HG03045 (cell line): ENCODE measurements at regions not wholly inside any gene's neighbourhood (a gene's known extent, or its start where the extent isn't known, plus 50 kb on each side); places are given as distances from the start of the nearest gene placed in this dataset.
"Not testable (repeated sequence)": the region's sequence is repeated elsewhere in the genome, so short reads cannot be mapped to it uniquely, and the experiment has no call there.

Experiments used
- ATAC-seq: cut with Tn5 transposase; IDR thresholded peaks from one replicate; pipeline ENCODE4 v1.9.1; 2021; ENCODE audit warnings: mild to moderate bottlenecking, moderate library complexity; ENCODE audit not compliant: unreplicated experiment

DNA sequence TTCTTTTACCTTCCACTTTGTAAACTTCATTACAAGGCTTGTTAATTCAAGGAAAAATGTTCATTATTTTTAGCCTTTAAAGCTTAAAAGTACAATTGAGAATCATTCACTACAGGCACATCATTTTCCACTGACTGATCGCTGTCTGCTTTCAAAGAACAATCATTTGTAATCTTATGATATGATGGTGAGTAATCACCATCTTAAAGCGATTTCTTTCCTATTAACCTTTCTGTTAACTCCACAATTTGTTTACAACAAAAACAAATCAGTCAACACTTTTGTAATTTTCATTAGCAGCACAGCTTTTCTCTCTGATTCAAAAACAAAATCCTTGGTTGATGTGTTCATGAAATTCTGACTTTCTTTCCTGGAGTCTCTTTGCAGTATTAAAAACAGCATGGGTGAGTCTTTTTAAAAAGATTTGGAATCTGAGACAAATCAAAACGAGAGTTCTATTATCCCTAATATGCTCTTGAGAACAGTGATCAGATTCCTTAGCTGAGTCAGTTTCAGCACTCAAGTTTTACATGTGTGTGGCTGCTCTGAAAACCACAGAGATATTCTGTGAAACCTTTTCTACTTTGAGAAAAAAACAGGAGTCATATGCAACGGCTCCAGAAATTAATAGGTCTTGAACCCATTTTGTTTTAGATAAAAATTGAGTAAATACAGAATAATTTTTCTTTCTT lies 145.8 kb upstream of the TMPRSS15 start:
- no peak for ATAC-seq

DNA sequence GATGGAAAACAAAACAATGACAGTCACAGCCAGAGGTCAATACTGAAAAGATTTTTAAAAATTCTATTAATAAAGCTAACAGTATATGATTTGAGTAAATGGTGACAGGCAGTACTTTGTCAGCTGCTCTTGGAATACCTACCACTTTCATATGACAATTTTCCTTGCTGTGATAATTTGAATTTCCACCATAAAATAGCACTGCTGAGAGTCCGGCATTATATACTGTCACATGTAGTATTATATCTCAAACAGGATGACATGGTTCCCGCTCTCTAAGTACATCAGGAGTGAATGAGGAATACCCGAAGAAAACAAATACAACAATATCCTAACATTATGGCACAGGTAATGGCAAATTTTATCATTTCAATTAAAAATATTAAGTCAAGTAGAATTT lies 146.8 kb upstream of the TMPRSS15 start:
- no peak for ATAC-seq

DNA sequence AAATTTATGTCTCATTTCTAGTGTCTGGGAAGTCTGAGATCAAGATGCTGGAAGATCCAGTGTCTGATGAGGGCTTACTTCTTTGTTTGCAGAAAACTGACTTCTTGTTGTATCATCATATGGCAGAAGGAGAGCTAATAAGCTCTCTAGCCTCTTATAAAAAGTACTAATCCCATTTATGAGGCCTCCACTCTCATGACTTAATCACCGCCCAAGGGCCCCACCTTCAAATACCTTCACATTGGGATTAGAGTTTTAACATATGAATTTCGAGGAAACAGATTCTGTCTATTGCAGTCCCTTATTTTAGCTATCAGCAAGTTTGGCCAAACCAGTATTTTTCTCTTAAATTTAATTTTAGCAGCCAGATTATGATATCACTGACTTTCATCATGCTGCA lies 150.2 kb upstream of the TMPRSS15 start:
- no peak for ATAC-seq

- ATAC-seq, result not testable (repeated sequence)
Observed at GRCh38 chr21:18567770-18568169, 164.2 kb upstream of the TMPRSS15 start.

- no peak for ATAC-seq
Observed at GRCh38 chr21:18588001-18588662, 184.5 kb upstream of the TMPRSS15 start.

DNA sequence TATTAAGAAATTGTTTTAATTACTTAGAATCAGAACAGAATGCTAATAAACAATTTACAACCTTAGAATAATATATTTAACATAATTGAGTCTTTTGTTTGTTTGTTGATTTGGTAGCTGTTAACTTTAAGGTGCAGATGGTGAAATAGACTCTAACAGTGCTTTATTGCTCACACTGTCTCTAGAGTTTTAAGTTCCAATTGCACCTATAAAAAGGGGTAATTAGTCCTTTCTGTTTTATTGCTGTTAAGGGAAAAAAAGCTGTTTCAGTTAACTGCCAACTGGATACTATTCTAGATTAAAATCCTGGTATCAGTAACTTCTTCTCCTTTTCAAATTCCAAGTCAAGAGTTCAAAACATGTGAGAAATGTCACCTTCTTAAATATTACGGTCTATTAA lies 197.6 kb upstream of the TMPRSS15 start:
- no peak for ATAC-seq

DNA sequence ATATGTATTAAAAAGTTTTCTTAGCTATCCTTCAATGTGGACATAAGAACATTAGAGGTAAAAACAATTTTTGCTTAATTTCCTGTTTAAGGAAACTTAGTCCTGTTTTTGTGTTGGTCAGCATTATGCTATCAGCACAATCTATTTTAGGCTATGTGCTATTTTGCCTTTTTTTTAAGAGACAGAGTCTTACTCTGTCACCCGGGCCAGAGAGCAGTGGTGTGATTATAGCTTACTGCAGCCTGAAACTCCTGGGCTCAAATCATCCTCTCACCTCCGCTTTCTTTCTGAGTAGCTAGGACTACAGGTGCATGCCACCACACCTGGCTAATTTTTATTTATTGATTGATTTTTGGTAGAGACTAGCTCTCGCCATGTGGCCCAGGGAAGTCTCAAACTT lies 199.1 kb upstream of the TMPRSS15 start:
- ATAC-seq, result no peak

DNA sequence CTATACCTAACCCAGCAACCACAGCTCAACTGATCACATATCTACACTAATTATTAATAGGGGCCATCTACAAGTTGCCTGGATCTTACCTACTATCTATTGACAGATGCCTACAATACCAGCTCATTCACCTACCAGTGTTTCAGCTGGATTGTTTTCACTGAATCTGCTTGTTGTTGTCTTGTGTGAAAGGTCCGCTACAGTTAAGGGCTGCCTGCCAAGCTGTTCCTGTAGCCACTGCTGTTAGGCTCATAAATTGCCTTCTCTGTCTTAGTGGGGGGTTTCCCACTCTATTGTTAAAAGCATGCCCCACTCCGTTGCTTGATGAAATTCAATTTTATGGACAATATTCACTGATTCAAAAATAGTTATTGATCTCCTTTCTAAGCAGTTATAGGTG lies 199.7 kb upstream of the TMPRSS15 start:
- no peak for ATAC-seq

DNA sequence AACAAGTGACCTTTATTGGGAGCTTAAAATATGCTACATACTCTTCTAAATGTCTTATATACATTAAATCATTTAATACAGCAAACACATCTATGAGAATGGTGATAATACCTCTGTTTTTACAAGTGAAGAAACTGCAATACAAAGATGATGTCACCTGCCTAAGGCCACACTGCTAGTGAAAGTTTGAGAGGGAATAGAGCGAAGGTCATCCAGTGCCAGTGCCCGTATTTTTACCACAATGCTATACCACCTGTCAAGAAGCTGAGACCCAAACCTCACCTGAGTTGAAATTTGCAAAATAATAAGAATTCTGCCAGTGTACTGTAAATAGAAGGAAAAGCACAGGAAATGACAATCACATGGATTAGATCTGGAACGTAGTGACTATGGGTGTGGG lies 200.4 kb upstream of the TMPRSS15 start:
- ATAC-seq, result no peak

DNA sequence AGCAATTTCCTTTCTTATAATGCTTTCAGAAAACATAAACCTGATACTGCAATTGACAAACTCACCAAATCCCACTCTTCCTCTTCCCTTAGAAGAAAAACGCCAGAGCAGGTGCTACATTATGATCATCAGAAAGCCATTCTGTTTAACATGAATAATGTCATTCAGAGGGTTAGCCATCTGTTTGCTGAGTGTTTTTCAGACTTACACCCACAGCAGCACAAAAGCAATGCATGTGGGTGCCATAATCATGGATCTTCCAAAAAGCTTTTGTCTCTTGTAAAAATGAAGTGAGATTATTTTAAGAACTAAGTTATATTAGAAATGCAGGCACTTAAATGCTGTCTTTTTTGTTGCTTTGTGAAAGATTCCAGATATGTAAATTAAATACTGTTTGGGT lies 204.6 kb upstream of the TMPRSS15 start:
- ATAC-seq, result no peak

- ATAC-seq, result no peak
Observed at GRCh38 chr21:18614303-18614702, 210.7 kb upstream of the TMPRSS15 start.

GRCh38 chr21:18617291-18617690 lies 213.7 kb upstream of the TMPRSS15 start:
- no peak for ATAC-seq

DNA sequence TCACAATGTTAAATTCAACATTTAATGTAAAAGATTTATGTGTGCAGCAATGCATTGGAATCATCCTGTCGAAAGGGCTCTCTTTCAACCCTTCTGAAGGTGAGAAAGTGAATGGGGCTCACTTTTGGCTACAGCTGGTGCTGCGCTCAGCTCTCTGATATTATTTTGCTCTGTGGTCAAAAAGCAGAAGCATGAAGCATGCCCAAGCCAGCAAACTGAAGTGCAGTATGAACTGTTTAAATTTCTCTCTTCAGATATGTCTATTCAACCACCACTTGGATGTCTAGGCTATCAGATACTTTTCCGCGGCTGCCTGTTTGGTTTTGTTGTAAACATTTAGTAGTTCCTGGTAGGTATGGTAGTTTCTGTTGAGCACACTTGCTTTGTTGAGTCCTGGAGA lies 216.9 kb upstream of the TMPRSS15 start:
- no peak for ATAC-seq

- ATAC-seq, result no peak
Observed at GRCh38 chr21:18622383-18622782, 218.8 kb upstream of the TMPRSS15 start.

GRCh38 chr21:18630446-18630845 lies 226.9 kb upstream of the TMPRSS15 start:
- no peak for ATAC-seq

DNA sequence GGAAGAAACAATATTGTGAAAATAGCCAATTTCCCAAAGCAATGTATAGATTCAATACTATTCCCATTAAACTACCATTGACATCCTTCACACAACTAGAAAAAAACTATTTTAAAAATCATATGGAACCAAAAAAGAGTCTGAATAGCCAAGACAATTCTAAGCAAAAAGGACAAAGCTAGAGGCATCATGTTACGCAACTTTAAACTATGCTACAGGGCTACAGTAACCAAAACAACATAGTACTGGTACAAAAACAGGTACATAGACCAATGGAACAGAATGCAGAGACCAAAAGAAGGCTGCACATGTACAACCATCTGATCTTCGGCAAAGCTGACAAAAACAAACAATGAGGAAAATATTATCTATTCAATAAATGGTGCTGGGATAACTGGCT lies 233.3 kb upstream of the TMPRSS15 start:
- no peak for ATAC-seq

DNA sequence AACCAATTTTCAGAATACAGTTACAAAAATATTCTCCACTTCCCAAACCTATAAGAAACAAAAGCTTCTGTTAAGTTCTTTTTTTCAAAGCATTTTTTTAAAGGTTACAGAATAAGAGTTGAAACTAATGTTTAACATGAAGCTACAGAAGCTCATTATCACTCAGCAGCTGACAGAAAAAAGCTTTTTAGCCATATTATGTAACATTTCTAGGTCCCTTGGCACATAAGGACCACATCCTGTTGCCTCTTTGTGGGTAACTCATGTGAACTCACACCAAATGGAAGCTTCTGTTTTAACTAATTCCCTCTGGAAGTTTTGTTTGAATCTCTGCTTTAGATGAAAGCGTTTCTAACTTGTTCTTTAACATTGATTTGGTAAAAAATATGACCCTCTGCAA lies 242.5 kb upstream of the TMPRSS15 start:
- ATAC-seq, result no peak

- ATAC-seq, result no peak
Observed at GRCh38 chr21:18655931-18656330, 252.3 kb upstream of the TMPRSS15 start.

DNA sequence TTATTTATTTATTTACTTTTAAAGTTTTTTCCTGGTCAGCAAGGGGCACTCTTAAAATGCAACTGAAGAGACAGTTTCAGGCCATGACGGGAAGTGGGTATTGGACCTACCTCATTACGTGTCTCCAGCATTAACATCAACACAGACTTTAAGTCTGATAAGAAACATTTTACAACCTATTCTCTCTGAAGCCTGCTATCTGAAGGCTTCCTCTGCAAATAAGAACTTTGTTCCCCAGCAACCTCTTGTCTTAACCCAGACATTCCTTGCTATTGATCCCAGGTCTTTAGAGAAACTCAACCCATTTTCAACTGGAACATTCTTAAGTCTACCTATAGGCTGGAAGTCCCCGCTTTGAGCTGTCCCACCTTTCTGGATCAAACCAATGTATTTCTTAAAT lies 258.3 kb upstream of the TMPRSS15 start:
- ATAC-seq, result no peak

DNA sequence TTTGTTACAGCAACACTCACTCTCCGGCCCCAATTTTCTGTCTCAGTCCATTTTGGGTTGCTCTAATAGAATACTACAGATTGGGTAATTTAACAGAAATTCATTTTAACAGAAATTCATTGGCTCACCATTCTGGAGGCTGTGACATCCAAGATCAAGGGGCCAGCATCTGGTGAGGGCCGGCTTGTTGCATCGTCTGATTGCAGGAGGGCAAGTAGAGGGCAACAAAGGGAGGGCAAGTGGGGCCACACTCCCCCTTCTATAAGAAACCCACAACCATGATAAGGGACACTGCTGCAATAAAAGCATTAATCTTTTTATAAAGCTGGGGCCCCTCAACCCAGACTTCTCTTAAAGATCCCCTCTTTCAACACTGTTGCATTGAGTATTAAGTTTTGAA lies 260.1 kb upstream of the TMPRSS15 start:
- no peak for ATAC-seq

DNA sequence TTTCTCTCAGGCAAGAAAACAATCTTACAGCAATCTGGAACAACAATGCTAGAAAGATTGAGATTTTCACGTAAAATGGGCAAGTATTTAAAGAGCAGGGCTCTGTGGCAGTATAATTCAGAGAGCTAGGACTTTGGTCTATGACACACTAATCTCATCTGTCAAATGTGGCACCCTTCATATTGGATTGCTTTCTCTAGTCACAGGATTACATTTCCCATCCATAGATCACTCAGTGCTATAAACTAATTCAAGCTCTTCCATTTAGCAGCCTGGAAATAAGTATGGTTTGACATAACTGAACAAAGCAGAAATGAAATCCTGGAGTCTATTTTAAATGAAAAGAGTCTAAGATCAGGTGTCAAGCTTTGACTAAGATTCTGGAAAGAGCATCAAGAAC lies 263.1 kb upstream of the TMPRSS15 start:
- no peak for ATAC-seq

GRCh38 chr21:18673789-18674188 lies 270.2 kb upstream of the TMPRSS15 start:
- ATAC-seq, result no peak

- no peak for ATAC-seq
Observed at GRCh38 chr21:18677632-18678031, 274.0 kb upstream of the TMPRSS15 start.
